ENCODE measurements at regions not wholly inside any gene's neighbourhood (a gene's known extent, or its start where the extent isn't known, plus 50 kb on each side); places are given as distances from the start of the nearest gene placed in this dataset.

DNA sequence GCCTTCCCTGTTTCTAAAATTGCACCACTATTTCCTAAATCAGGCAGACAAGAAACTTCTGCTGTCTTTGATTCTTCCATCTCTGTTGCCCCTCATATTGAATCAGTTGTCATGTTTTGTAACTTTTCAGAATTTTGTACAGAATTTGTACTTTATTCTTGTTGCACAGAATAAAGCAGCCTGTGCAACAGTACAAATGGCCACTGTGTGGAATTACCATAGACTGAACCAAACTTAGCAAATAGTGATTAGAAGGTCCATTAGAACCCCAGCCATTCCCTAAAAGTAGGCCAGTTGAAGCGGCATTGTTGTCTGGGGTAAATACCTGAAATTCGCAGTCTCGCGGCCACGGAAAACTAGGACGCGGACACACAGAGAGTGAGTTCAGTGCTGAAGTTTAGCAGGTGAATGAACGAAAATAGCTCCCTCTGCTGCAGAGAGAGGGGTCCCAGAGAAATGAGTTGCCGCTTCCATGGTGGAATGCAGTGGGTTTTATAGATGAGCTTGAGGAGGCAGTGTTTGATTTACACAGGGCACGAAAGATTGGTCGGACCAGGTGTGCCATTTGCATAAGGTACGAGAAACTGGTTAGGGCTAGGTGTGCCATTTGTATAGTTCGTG lies 71.8 kb downstream of the C4orf33 start:
- no peaks in the 10 kb centered on the region for H3K36me3 ChIP-seq
- DNase-seq (ENCODE audit: extremely low spot score in 2 of 2): no peak
- no peaks in the 10 kb centered on the region for H3K4me1 ChIP-seq
- intact Hi-C loops (cut with DNase I): no loop called here
- H3K4me3 ChIP-seq: no peak overlapping the region
- no peaks in the 10 kb centered on the region for H3K9me3 ChIP-seq
- H3K27me3 ChIP-seq: no peaks in the 10 kb centered on the region
- TF ChIP-seq POLR2A (IDR thresholded peaks at IDR 0.05): no peak
- TF ChIP-seq POLR2AphosphoS5 (IDR thresholded peaks at IDR 0.05; ENCODE audit: insufficient read depth in 1 of 2, low read depth in 1 of 2): no peak
- TF ChIP-seq, protein P1, sequence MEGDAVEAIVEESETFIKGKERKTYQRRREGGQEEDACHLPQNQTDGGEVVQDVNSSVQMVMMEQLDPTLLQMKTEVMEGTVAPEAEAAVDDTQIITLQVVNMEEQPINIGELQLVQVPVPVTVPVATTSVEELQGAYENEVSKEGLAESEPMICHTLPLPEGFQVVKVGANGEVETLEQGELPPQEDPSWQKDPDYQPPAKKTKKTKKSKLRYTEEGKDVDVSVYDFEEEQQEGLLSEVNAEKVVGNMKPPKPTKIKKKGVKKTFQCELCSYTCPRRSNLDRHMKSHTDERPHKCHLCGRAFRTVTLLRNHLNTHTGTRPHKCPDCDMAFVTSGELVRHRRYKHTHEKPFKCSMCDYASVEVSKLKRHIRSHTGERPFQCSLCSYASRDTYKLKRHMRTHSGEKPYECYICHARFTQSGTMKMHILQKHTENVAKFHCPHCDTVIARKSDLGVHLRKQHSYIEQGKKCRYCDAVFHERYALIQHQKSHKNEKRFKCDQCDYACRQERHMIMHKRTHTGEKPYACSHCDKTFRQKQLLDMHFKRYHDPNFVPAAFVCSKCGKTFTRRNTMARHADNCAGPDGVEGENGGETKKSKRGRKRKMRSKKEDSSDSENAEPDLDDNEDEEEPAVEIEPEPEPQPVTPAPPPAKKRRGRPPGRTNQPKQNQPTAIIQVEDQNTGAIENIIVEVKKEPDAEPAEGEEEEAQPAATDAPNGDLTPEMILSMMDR (IDR thresholded peaks at IDR 0.05): no peak
- H3K27ac ChIP-seq: no peak overlapping the region

GRCh38 chr4:129172181-129172580 lies 76.2 kb downstream of the C4orf33 start:
- intact Hi-C loops (cut with DNase I): no loop called here
- Histone ChIP-seq H3K27me3 (no peaks in the 10 kb centered on the region), H3K9me3 (no peaks in the 10 kb centered on the region), H3K4me3 (no peak overlapping the region), H3K27ac (no peak overlapping the region), H3K36me3 (no peaks in the 10 kb centered on the region), H3K4me1 (no peaks in the 10 kb centered on the region)
- DNase-seq (ENCODE audit: extremely low spot score in 2 of 2): no peak
- TF ChIP-seq, protein P1 (IDR thresholded peaks at IDR 0.05): no peak
- TF ChIP-seq POLR2AphosphoS5 (IDR thresholded peaks at IDR 0.05; ENCODE audit: insufficient read depth in 1 of 2, low read depth in 1 of 2): no peak
- no peak for TF ChIP-seq POLR2A (IDR thresholded peaks at IDR 0.05)

GRCh38 chr4:129176864-129177263 lies 80.9 kb downstream of the C4orf33 start:
- Histone ChIP-seq H3K4me1 (no peaks in the 10 kb centered on the region), H3K4me3 (no peak overlapping the region), H3K27ac (no peak overlapping the region), H3K27me3 (no peaks in the 10 kb centered on the region), H3K36me3 (no peaks in the 10 kb centered on the region), H3K9me3 (no peaks in the 10 kb centered on the region)
- TF ChIP-seq, protein P1 (IDR thresholded peaks at IDR 0.05): no peak
- TF ChIP-seq POLR2AphosphoS5 (IDR thresholded peaks at IDR 0.05; ENCODE audit: insufficient read depth in 1 of 2, low read depth in 1 of 2) (no peak), POLR2A (IDR thresholded peaks at IDR 0.05) (no peak)
- intact Hi-C loops (cut with DNase I): no loop called here
- no peak for DNase-seq (ENCODE audit: extremely low spot score in 2 of 2)

DNA sequence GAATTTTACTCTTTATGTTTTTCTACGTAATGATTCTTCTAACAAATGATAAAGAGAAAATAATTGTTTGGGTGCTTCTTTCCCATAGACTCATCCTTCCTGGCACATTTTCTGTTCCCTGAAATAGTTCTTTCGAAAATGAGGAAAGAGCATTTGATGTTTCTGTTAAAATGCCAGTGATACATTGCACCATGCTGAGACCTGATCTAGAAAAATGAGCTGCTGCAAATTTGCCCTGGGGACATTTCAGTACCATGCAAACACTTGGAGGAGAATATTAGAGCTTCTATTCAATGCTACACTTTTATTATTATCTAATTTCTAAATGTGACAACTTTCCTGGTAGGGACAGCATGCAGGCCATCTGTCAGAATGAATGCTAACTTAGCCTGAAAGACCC lies 83.3 kb downstream of the C4orf33 start:
- H3K27me3 ChIP-seq: no peaks in the 10 kb centered on the region
- intact Hi-C loops (cut with DNase I): no loop called here
- no peaks in the 10 kb centered on the region for H3K36me3 ChIP-seq
- no peak for DNase-seq (ENCODE audit: extremely low spot score in 2 of 2)
- no peak overlapping the region for H3K4me3 ChIP-seq
- no peak overlapping the region for H3K27ac ChIP-seq
- H3K9me3 ChIP-seq: no peaks in the 10 kb centered on the region
- TF ChIP-seq POLR2AphosphoS5 (IDR thresholded peaks at IDR 0.05; ENCODE audit: insufficient read depth in 1 of 2, low read depth in 1 of 2) (no peak), POLR2A (IDR thresholded peaks at IDR 0.05) (no peak)
- TF ChIP-seq, protein P1 (IDR thresholded peaks at IDR 0.05): no peak
- no peaks in the 10 kb centered on the region for H3K4me1 ChIP-seq

GRCh38 chr4:129189630-129190029 lies 93.7 kb downstream of the C4orf33 start:
- intact Hi-C loops (cut with DNase I): no loop called here
- no peak for TF ChIP-seq POLR2A (IDR thresholded peaks at IDR 0.05)
- no peak for TF ChIP-seq POLR2AphosphoS5 (IDR thresholded peaks at IDR 0.05; ENCODE audit: insufficient read depth in 1 of 2, low read depth in 1 of 2)
- TF ChIP-seq, protein P1 (IDR thresholded peaks at IDR 0.05): no peak
- DNase-seq (ENCODE audit: extremely low spot score in 2 of 2): no peak
- H3K27ac ChIP-seq: no peak overlapping the region
- no peaks in the 10 kb centered on the region for H3K4me1 ChIP-seq
- no peaks in the 10 kb centered on the region for H3K36me3 ChIP-seq
- no peaks in the 10 kb centered on the region for H3K9me3 ChIP-seq
- no peak overlapping the region for H3K4me3 ChIP-seq
- no peaks in the 10 kb centered on the region for H3K27me3 ChIP-seq

Measured in vagina (tissue), 2 donors.